ENCODE measurements at regions not wholly inside any gene's neighbourhood (a gene's known extent, or its start where the extent isn't known, plus 50 kb on each side); places are given as distances from the start of the nearest gene placed in this dataset.

- H3K9me3 ChIP-seq, result peaks cover 0 to 8% (median 0%) of the 10 kb centered on the region in 4 donors
- no peaks in the 10 kb centered on the region for H3K36me3 ChIP-seq
- peaks cover 0 to 5% (median 0%) of the 10 kb centered on the region in 4 donors for H3K4me1 ChIP-seq
- no peak overlapping the region for H3K4me3 ChIP-seq
- TF ChIP-seq, protein P1, sequence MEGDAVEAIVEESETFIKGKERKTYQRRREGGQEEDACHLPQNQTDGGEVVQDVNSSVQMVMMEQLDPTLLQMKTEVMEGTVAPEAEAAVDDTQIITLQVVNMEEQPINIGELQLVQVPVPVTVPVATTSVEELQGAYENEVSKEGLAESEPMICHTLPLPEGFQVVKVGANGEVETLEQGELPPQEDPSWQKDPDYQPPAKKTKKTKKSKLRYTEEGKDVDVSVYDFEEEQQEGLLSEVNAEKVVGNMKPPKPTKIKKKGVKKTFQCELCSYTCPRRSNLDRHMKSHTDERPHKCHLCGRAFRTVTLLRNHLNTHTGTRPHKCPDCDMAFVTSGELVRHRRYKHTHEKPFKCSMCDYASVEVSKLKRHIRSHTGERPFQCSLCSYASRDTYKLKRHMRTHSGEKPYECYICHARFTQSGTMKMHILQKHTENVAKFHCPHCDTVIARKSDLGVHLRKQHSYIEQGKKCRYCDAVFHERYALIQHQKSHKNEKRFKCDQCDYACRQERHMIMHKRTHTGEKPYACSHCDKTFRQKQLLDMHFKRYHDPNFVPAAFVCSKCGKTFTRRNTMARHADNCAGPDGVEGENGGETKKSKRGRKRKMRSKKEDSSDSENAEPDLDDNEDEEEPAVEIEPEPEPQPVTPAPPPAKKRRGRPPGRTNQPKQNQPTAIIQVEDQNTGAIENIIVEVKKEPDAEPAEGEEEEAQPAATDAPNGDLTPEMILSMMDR (IDR thresholded peaks at IDR 0.05), result no peak
- TF ChIP-seq POLR2A (IDR thresholded peaks at IDR 0.05) (no peak), EP300 (IDR thresholded peaks at IDR 0.05) (no peak)
- DNase-seq (ENCODE audit: low spot score in 2 of 2), result no peak
- H3K27ac ChIP-seq, result no peak overlapping the region
- WGBS, 2 donors, result 74 to 76% methylated on average over 13 of the region's 13 CpGs
- H3K27me3 ChIP-seq, result no peaks in the 10 kb centered on the region
Measured at GRCh38 chr16:73817526-73818324, 478.9 kb upstream of the PSMD7 start.

GRCh38 chr16:73813527-73813926 is 483.1 kb upstream of the PSMD7 start:
- Histone ChIP-seq H3K27ac (no peak overlapping the region), H3K9me3 (no peaks in the 10 kb centered on the region), H3K27me3 (no peaks in the 10 kb centered on the region), H3K4me1 (peaks cover 0 to 5% (median 0%) of the 10 kb centered on the region in 4 donors), H3K36me3 (no peaks in the 10 kb centered on the region), H3K4me3 (no peak overlapping the region)
- WGBS, 2 donors, result 38 to 52% methylated on average over 7 of the region's 7 CpGs
- no peak for DNase-seq (ENCODE audit: low spot score in 2 of 2)
- TF ChIP-seq, protein P1 (IDR thresholded peaks at IDR 0.05), result no peak
- TF ChIP-seq EP300 (IDR thresholded peaks at IDR 0.05), result no peak
- no peak for TF ChIP-seq POLR2A (IDR thresholded peaks at IDR 0.05)

DNA sequence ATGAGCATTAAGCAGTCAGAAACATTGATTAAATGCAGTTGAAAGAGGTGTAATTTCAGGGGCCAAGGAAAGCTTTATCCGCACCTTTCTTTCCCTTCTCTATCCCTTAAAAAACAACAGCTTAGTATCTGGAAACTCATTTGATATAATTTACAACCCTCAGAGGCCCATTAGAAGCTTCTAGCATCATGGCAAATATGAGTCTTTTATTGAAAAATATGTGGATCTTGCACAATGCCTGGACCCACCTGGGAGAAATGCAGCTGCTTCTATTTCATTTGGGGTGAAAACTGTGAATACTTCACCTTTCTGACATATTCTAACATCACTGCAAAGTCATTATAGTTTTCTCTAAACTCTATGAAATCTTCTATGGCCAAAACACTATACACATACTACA is 492.2 kb upstream of the PSMD7 start:
- no peak overlapping the region for H3K27ac ChIP-seq
- no peaks in the 10 kb centered on the region for H3K36me3 ChIP-seq
- TF ChIP-seq, protein P1 (IDR thresholded peaks at IDR 0.05), result no peak
- TF ChIP-seq POLR2A (IDR thresholded peaks at IDR 0.05), result no peak
- TF ChIP-seq EP300 (IDR thresholded peaks at IDR 0.05), result no peak
- H3K4me1 ChIP-seq, result no peaks in the 10 kb centered on the region
- WGBS, 2 donors, result 57 to 79% methylated on average over 1 of the region's 1 CpG
- DNase-seq (ENCODE audit: low spot score in 2 of 2), result no peak
- no peaks in the 10 kb centered on the region for H3K27me3 ChIP-seq
- H3K9me3 ChIP-seq, result no peaks in the 10 kb centered on the region
- H3K4me3 ChIP-seq, result no peak overlapping the region

DNA sequence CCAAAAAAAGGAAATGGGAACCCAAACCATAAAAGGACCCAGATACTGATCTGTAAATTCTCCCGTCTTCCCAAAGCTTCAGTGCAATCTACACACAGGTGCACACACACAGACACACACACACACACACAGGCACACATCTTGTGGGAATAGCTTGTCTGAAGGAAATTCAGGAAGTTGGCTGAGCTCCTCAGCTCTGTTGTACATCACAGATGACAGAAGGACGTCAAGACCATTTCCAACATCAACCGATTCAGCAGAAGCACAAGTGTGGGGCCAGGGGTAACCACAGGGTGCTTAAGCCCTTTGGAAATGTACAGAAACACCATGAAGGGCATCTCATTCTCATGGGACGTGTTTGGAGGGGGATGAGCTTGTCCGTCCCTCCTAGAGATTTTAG is 498.1 kb upstream of the PSMD7 start:
- no peak overlapping the region for H3K27ac ChIP-seq
- H3K36me3 ChIP-seq, result no peaks in the 10 kb centered on the region
- no peaks in the 10 kb centered on the region for H3K9me3 ChIP-seq
- peaks cover 0 to 13% (median 0%) of the 10 kb centered on the region in 4 donors for H3K4me1 ChIP-seq
- 72 to 82% methylated on average over 5 of the region's 5 CpGs for WGBS, 2 donors
- no peak for TF ChIP-seq EP300 (IDR thresholded peaks at IDR 0.05)
- TF ChIP-seq, protein P1 (IDR thresholded peaks at IDR 0.05), result no peak
- no peak for TF ChIP-seq POLR2A (IDR thresholded peaks at IDR 0.05)
- DNase-seq (ENCODE audit: low spot score in 2 of 2), result no peak
- H3K4me3 ChIP-seq, result no peak overlapping the region
- H3K27me3 ChIP-seq, result no peaks in the 10 kb centered on the region

- Histone ChIP-seq H3K27ac (no peak overlapping the region), H3K27me3 (no peaks in the 10 kb centered on the region), H3K4me3 (no peak overlapping the region), H3K9me3 (no peaks in the 10 kb centered on the region), H3K4me1 (peaks cover 0 to 26% (median 0%) of the 10 kb centered on the region in 4 donors), H3K36me3 (no peaks in the 10 kb centered on the region)
- DNase-seq (ENCODE audit: low spot score in 2 of 2), result no peak
- TF ChIP-seq EP300 (IDR thresholded peaks at IDR 0.05) (no peak), POLR2A (IDR thresholded peaks at IDR 0.05) (no peak)
- TF ChIP-seq, protein P1 (IDR thresholded peaks at IDR 0.05), result no peak
- WGBS, 2 donors, result 95% methylated on average over 1 of the region's 1 CpG
Measured at GRCh38 chr16:73797115-73797514, 499.5 kb upstream of the PSMD7 start.

Data from tibial nerve (tissue), 4 donors.